ENCODE measurements at regions not wholly inside any gene's neighbourhood (a gene's known extent, or its start where the extent isn't known, plus 50 kb on each side); places are given as distances from the start of the nearest gene placed in this dataset.

DNA sequence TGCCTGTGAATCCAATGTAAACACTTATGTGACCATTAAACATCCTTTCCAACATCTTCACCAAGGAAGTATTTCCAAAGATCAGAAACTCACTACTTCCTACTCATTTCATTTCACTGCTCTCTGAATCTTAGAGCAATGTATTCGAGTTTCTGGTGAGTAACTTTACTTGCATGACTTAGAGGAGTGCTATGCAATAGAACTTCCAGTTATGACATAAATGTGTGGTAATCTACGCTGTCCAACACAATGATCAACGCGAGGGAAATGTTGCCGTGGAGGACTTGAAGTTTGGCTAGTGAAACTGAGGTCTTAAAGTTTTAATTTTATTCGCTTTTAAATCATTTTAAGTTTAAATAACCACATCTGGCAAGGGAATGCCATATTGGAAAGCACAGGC, 1326.3 kb downstream of the XPNPEP1 start:
- Histone ChIP-seq H3K36me3 (ENCODE audit: insufficient read depth, low read length) (no peaks in the 10 kb centered on the region), H3K79me2 (ENCODE audit: insufficient read depth, low read length) (no peaks in the 10 kb centered on the region), H3K9me2 (replicated peaks; ENCODE audit: low read depth, low read length) (no peaks in the 10 kb centered on the region), H3K4me2 (ENCODE audit: low read depth, low read length, poor library complexity, severe bottlenecking) (no peak overlapping the region), H3K4me1 (ENCODE audit: insufficient read depth, low read length, poor library complexity, severe bottlenecking) (no peaks in the 10 kb centered on the region), H4K20me1 (ENCODE audit: insufficient read depth, low read length, poor library complexity, severe bottlenecking) (no peaks in the 10 kb centered on the region), H3F3A (ENCODE audit: low read depth) (no peaks in the 10 kb centered on the region), H2AFZ (ENCODE audit: low read length) (no peak overlapping the region), H3K9me3 (ENCODE audit: insufficient read depth, low read depth, low read length) (no peaks in the 10 kb centered on the region), H3K27me3 (ENCODE audit: insufficient read depth, low read length, poor library complexity, severe bottlenecking) (no peaks in the 10 kb centered on the region), H3K4me3 (ENCODE audit: low read length, poor library complexity, severe bottlenecking) (no peak overlapping the region), H3K9ac (ENCODE audit: low read depth, low read length, poor library complexity, severe bottlenecking) (no peak overlapping the region)
- no peak for TF ChIP-seq EZH2phosphoT487 (IDR thresholded peaks at IDR 0.05; ENCODE audit: borderline replicate concordance)
- TF ChIP-seq, protein P1, sequence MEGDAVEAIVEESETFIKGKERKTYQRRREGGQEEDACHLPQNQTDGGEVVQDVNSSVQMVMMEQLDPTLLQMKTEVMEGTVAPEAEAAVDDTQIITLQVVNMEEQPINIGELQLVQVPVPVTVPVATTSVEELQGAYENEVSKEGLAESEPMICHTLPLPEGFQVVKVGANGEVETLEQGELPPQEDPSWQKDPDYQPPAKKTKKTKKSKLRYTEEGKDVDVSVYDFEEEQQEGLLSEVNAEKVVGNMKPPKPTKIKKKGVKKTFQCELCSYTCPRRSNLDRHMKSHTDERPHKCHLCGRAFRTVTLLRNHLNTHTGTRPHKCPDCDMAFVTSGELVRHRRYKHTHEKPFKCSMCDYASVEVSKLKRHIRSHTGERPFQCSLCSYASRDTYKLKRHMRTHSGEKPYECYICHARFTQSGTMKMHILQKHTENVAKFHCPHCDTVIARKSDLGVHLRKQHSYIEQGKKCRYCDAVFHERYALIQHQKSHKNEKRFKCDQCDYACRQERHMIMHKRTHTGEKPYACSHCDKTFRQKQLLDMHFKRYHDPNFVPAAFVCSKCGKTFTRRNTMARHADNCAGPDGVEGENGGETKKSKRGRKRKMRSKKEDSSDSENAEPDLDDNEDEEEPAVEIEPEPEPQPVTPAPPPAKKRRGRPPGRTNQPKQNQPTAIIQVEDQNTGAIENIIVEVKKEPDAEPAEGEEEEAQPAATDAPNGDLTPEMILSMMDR (conservative IDR thresholded peaks at IDR 0.05; ENCODE audit: low read length): no peak

DNA sequence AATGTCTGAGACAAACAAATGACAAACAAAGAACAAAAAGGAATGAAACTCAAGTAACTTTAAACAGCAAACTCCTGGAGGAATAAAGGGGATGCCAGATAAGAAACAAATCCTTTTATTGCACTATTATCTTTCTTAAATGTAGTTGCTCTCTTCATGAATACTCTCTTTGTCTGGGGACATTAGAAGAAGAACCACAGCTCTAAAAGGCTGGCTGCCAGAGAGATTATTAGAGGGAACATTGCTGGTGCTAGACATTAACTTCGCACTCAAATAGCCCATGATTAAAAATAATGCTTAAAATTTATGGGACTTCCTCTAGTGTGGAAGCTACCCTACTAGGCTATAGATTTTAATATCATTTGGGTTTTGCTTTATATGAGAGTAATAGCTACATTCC, 1330.4 kb downstream of the XPNPEP1 start:
- Histone ChIP-seq H3K9me3 (ENCODE audit: insufficient read depth, low read depth, low read length) (no peaks in the 10 kb centered on the region), H3F3A (ENCODE audit: low read depth) (no peaks in the 10 kb centered on the region), H4K20me1 (ENCODE audit: insufficient read depth, low read length, poor library complexity, severe bottlenecking) (no peaks in the 10 kb centered on the region), H3K9ac (ENCODE audit: low read depth, low read length, poor library complexity, severe bottlenecking) (no peak overlapping the region), H2AFZ (ENCODE audit: low read length) (no peak overlapping the region), H3K4me2 (ENCODE audit: low read depth, low read length, poor library complexity, severe bottlenecking) (no peak overlapping the region), H3K36me3 (ENCODE audit: insufficient read depth, low read length) (no peaks in the 10 kb centered on the region), H3K4me3 (ENCODE audit: low read length, poor library complexity, severe bottlenecking) (no peak overlapping the region), H3K79me2 (ENCODE audit: insufficient read depth, low read length) (no peaks in the 10 kb centered on the region), H3K9me2 (replicated peaks; ENCODE audit: low read depth, low read length) (no peaks in the 10 kb centered on the region), H3K4me1 (ENCODE audit: insufficient read depth, low read length, poor library complexity, severe bottlenecking) (no peaks in the 10 kb centered on the region), H3K27me3 (ENCODE audit: insufficient read depth, low read length, poor library complexity, severe bottlenecking) (no peaks in the 10 kb centered on the region)
- no peak for TF ChIP-seq EZH2phosphoT487 (IDR thresholded peaks at IDR 0.05; ENCODE audit: borderline replicate concordance)
- TF ChIP-seq, protein P1 (conservative IDR thresholded peaks at IDR 0.05; ENCODE audit: low read length): no peak

DNA sequence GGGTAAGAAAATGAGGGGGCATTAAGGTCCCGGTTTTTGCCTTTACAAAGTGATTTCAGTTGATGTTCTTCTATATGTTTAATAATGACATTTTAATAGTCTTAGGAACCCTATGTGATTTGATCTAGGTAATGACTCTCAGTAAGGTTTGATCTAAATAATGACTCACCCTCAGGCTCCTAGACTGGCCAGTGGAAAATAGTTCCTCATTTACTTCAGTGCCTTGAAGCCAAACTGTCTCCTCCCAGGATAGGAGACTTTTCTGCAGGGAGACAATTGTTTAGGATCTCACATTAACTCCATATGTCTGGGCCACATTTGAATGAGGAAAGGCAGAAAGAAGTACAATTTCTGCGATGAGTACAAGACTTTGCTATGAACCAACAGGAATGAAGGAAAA, 1331.9 kb downstream of the XPNPEP1 start:
- Histone ChIP-seq H2AFZ (ENCODE audit: low read length) (no peak overlapping the region), H3K79me2 (ENCODE audit: insufficient read depth, low read length) (no peaks in the 10 kb centered on the region), H3K36me3 (ENCODE audit: insufficient read depth, low read length) (no peaks in the 10 kb centered on the region), H3F3A (ENCODE audit: low read depth) (no peaks in the 10 kb centered on the region), H3K4me2 (ENCODE audit: low read depth, low read length, poor library complexity, severe bottlenecking) (no peak overlapping the region), H4K20me1 (ENCODE audit: insufficient read depth, low read length, poor library complexity, severe bottlenecking) (no peaks in the 10 kb centered on the region), H3K27me3 (ENCODE audit: insufficient read depth, low read length, poor library complexity, severe bottlenecking) (no peaks in the 10 kb centered on the region), H3K4me1 (ENCODE audit: insufficient read depth, low read length, poor library complexity, severe bottlenecking) (no peaks in the 10 kb centered on the region), H3K9me2 (replicated peaks; ENCODE audit: low read depth, low read length) (no peaks in the 10 kb centered on the region), H3K9me3 (ENCODE audit: insufficient read depth, low read depth, low read length) (no peaks in the 10 kb centered on the region), H3K9ac (ENCODE audit: low read depth, low read length, poor library complexity, severe bottlenecking) (no peak overlapping the region), H3K4me3 (ENCODE audit: low read length, poor library complexity, severe bottlenecking) (no peak overlapping the region)
- TF ChIP-seq, protein P1 (conservative IDR thresholded peaks at IDR 0.05; ENCODE audit: low read length): no peak
- no peak for TF ChIP-seq EZH2phosphoT487 (IDR thresholded peaks at IDR 0.05; ENCODE audit: borderline replicate concordance)

All from Loucy (cell line).